ENCODE measurements at regions not wholly inside any gene's neighbourhood (a gene's known extent, or its start where the extent isn't known, plus 50 kb on each side); places are given as distances from the start of the nearest gene placed in this dataset.

- TF ChIP-seq POLR2A (IDR thresholded peaks at IDR 0.05; ENCODE audit: low read length) (no peak), GATA1 (IDR thresholded peaks at IDR 0.05; ENCODE audit: low read depth, low read length) (no peak)
Measured at GRCh38 chr2:144307711-144308110, 212.2 kb downstream of the ZEB2 start.

Data from erythroblast (primary cell).